Liver (tissue), 3 donors: ENCODE measurements at regions not wholly inside any gene's neighbourhood (a gene's known extent, or its start where the extent isn't known, plus 50 kb on each side); places are given as distances from the start of the nearest gene placed in this dataset.

Experiments used
- EGR1 ChIP-seq, 2 donors: IDR thresholded peaks; 2 replicates each; pipeline ENCODE4 v1.6.1; 2016 to 2018; ENCODE audit warnings: antibody characterized with exemption in 2 of 2, low read depth in 2 of 2
- GABPA ChIP-seq, 2 donors: IDR thresholded peaks in 1 of 2; conservative IDR thresholded peaks in 1 of 2; 2 replicates each; pipeline ENCODE4 v1.6.1; 2016; ENCODE audit warnings: antibody characterized with exemption in 2 of 2, mild to moderate bottlenecking in 1 of 2, moderate library complexity in 1 of 2
- JUND ChIP-seq, 2 donors: IDR thresholded peaks; 2 replicates each; pipeline ENCODE4 v1.6.1; 2016; ENCODE audit warnings: antibody characterized with exemption in 2 of 2
- NR2F2 ChIP-seq: IDR thresholded peaks from 2 replicates; pipeline ENCODE4 v1.6.1; 2016; ENCODE audit warnings: antibody characterized with exemption
- SP1 ChIP-seq: IDR thresholded peaks from 2 replicates; pipeline ENCODE4 v1.6.1; 2018; ENCODE audit warnings: antibody characterized with exemption, mild to moderate bottlenecking
- TAF1 ChIP-seq: conservative IDR thresholded peaks from 2 replicates; pipeline ENCODE4 v1.6.1; 2016; ENCODE audit warnings: antibody characterized with exemption, mild to moderate bottlenecking
- YY1 ChIP-seq: IDR thresholded peaks from 2 replicates; pipeline ENCODE4 v1.6.1; 2016; ENCODE audit warnings: antibody characterized with exemption, mild to moderate bottlenecking
- TF ChIP-seq, protein P1 (sequence below): fragments of 150-350 bp; IDR thresholded peaks from 2 replicates; pipeline ENCODE4 v1.5.1; 2017; ENCODE audit warnings: improper control_type of control experiment, low read depth, low read length; ENCODE audit not compliant: missing input control
- donor health status: healthy.
- donor health status: healthy.

DNA sequence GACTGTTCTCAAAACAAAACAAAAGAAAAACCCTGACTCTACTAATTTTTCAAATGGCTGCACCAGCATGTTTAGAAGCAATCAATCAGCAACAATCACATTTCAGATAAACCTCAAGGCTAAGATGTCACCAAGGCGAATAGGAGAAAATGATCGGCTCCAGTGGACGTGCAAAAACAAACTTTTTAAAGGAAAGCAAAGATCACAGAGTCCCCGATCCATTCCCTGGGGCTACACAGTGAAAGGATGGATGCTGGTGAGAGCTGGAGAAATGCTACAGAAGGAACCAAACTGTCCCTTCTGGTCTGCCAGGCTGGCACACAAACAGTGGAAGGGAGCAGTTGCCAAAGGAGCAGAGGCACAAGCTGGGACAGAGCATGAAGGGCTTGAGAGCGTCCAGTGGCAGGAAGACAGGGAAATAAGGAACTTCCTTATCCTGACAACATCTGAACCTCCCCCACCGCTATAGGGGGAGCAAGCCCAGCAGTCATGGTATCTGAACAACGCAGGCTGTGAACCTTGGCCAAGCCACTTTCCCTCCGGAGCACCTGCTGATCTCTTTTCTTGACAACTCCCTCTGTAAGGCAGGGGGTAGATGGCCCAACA lies 73.7 kb upstream of the HIVEP1 start:
- TF ChIP-seq, protein P1, sequence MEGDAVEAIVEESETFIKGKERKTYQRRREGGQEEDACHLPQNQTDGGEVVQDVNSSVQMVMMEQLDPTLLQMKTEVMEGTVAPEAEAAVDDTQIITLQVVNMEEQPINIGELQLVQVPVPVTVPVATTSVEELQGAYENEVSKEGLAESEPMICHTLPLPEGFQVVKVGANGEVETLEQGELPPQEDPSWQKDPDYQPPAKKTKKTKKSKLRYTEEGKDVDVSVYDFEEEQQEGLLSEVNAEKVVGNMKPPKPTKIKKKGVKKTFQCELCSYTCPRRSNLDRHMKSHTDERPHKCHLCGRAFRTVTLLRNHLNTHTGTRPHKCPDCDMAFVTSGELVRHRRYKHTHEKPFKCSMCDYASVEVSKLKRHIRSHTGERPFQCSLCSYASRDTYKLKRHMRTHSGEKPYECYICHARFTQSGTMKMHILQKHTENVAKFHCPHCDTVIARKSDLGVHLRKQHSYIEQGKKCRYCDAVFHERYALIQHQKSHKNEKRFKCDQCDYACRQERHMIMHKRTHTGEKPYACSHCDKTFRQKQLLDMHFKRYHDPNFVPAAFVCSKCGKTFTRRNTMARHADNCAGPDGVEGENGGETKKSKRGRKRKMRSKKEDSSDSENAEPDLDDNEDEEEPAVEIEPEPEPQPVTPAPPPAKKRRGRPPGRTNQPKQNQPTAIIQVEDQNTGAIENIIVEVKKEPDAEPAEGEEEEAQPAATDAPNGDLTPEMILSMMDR: no peak
- no peak for TF ChIP-seq NR2F2
- TF ChIP-seq GABPA (IDR thresholded peaks at IDR 0.05 in 1 of 2, conservative IDR thresholded peaks at IDR 0.05 in 1 of 2): no peak
- TF ChIP-seq YY1: no peak
- TF ChIP-seq SP1: no peak
- TF ChIP-seq JUND (IDR thresholded peaks at IDR 0.05): no peak
- TF ChIP-seq TAF1: no peak
- no peak for TF ChIP-seq EGR1 (IDR thresholded peaks at IDR 0.05; ENCODE audit: low read depth in 2 of 2)
